OCI-LY3 (cell line): ENCODE measurements at regions not wholly inside any gene's neighbourhood (a gene's known extent, or its start where the extent isn't known, plus 50 kb on each side); places are given as distances from the start of the nearest gene placed in this dataset.

Experiments
- CTCF ChIP-seq: fragments of 200-600, 300-600 bp; sonication (generic); IDR thresholded peaks from 2 replicates; pipeline ENCODE4 v1.5.1; 2014; ENCODE audit warnings: antibody characterized with exemption, low read length, low read depth
- EZH2phosphoT487 ChIP-seq: fragments of 200-600 bp; shearing (Covaris generic); IDR thresholded peaks from 2 replicates; pipeline ENCODE4 v1.6.1; 2018; ENCODE audit warnings: antibody characterized with exemption, mixed run types, low read depth

- TF ChIP-seq CTCF (no peak), EZH2phosphoT487 (no peak)
Observed at GRCh38 chr5:166286832-166287231, 2004.6 kb upstream of the WWC1 start.
